A673 (cell line): ENCODE measurements at regions not wholly inside any gene's neighbourhood (a gene's known extent, or its start where the extent isn't known, plus 50 kb on each side); places are given as distances from the start of the nearest gene placed in this dataset.
"Not testable (repeated sequence)": the region's sequence is repeated elsewhere in the genome, so short reads cannot be mapped to it uniquely, and the experiment has no call there.

Experiments
- BruUV-seq: library from RNA; stranded (reverse); fragments of 400-500 nt; replicated peaks from 2 replicates; lab custom pipeline; 2021; lab: Mats Ljungman, UMichigan
- CTCF ChIA-PET: fragments of 300-600 bp; sonication (Branson Sonifier 250); formaldehyde crosslinking; loops from one replicate; lab custom pipeline; 2022; ENCODE audit warnings: antibody characterized with exemption; lab: Charles Lee
- POLR2A ChIA-PET: fragments of 300-600 bp; sonication (Branson Sonifier 250); formaldehyde crosslinking; loops from one replicate; lab custom pipeline; 2022; ENCODE audit warnings: antibody characterized with exemption; ENCODE audit not compliant: low non-redundant PET; lab: Charles Lee
- DNase-seq: peaks from one replicate; pipeline ENCODE4 v3.0.0-alpha.2; 2015; ENCODE audit warnings: low spot score
- H3K27ac ChIP-seq: fragments of 200-600 bp; sonication (generic); 2 replicates; pipeline ENCODE4 v1.5.1; 2016; ENCODE audit warnings: mixed run types, low read depth, mild to moderate bottlenecking, mixed read lengths, antibody characterized with exemption, low read length; ENCODE audit not compliant: poor library complexity, severe bottlenecking
- H3K27me3 ChIP-seq: fragments of 200-600 bp; sonication (generic); replicated peaks from 2 replicates; pipeline ENCODE4 v1.6.1; 2017; ENCODE audit warnings: mixed run types, low read depth, mild to moderate bottlenecking, mixed read lengths, antibody characterized with exemption, low read length; ENCODE audit not compliant: insufficient read depth, poor library complexity
- H3K36me3 ChIP-seq: fragments of 200-600 bp; sonication (generic); 2 replicates; pipeline ENCODE4 v1.6.1; 2016; ENCODE audit warnings: mixed run types, mild to moderate bottlenecking, mixed read lengths, antibody characterized with exemption, low read length; ENCODE audit not compliant: insufficient read depth, poor library complexity, severe bottlenecking
- H3K4me1 ChIP-seq: fragments of 200-600 bp; sonication (generic); 2 replicates; pipeline ENCODE4 v1.6.1; 2017; ENCODE audit warnings: mixed run types, mild to moderate bottlenecking, mixed read lengths, antibody characterized with exemption, low read length; ENCODE audit not compliant: insufficient read depth, poor library complexity, severe bottlenecking
- H3K4me3 ChIP-seq: fragments of 200-600 bp; sonication (generic); 2 replicates; pipeline ENCODE4 v1.5.1; 2016; ENCODE audit warnings: low read depth, mixed run types, mild to moderate bottlenecking, mixed read lengths, low read length; ENCODE audit not compliant: poor library complexity, severe bottlenecking
- H3K9me3 ChIP-seq: fragments of 200-600 bp; sonication (generic); 2 replicates; pipeline ENCODE4 v1.6.1; 2016; ENCODE audit warnings: mixed run types, low read depth, mild to moderate bottlenecking, mixed read lengths, antibody characterized with exemption, low read length; ENCODE audit not compliant: poor library complexity, severe bottlenecking
- EZH2 ChIP-seq: fragments of 200-600 bp; sonication (generic); IDR thresholded peaks from 2 replicates; pipeline ENCODE4 v1.6.1; 2017; ENCODE audit warnings: borderline replicate concordance, low read depth, mild to moderate bottlenecking, mixed read lengths, antibody characterized with exemption, low read length; ENCODE audit not compliant: poor library complexity, severe bottlenecking
- intact Hi-C: fragments of 100-400 bp; cut with micrococcal nuclease; formaldehyde crosslinking; loops from one replicate; pipeline ENCODE4 v1.10.0; 2022; ENCODE audit not compliant: unreplicated experiment
- TF ChIP-seq, protein P1 (sequence below): fragments of 300-800, 200-600 bp; sonication (generic); conservative IDR thresholded peaks from 2 replicates; pipeline ENCODE4 v1.5.1; 2017; ENCODE audit warnings: low read depth, mild to moderate bottlenecking, antibody characterized with exemption, low read length, moderate library complexity, mixed read lengths

DNA sequence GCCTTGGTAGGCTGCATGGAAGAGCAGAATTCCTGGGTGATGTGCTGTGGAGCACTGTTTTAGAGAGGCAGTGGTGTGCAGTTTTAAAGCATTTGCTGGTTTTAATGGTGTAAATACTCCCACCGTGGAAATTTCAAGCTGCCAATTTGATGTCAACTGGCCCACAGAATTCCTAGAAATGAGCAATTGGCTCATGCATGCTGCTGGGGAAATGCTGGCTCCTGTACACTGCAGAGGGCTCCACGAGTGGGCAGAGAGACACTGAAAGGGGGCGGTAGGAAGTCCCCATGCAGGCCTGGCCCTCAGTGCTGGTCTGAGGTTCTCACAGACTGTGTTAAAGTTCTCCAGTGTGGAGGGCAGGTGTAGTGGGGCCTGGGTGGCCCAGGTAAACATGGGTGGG, 99.4 kb upstream of the NTF3 start:
- Histone ChIP-seq H3K4me1 (no peaks in the 10 kb centered on the region), H3K27me3 (no peaks in the 10 kb centered on the region), H3K27ac (no peak overlapping the region), H3K4me3 (no peak overlapping the region), H3K36me3 (no peaks in the 10 kb centered on the region), H3K9me3 (no peaks in the 10 kb centered on the region)
- ChIA-PET CTCF (no interaction called here), POLR2A (no interaction called here)
- no TSS peak for BruUV-seq
- intact Hi-C loops: no loop called here
- TF ChIP-seq, protein P1, sequence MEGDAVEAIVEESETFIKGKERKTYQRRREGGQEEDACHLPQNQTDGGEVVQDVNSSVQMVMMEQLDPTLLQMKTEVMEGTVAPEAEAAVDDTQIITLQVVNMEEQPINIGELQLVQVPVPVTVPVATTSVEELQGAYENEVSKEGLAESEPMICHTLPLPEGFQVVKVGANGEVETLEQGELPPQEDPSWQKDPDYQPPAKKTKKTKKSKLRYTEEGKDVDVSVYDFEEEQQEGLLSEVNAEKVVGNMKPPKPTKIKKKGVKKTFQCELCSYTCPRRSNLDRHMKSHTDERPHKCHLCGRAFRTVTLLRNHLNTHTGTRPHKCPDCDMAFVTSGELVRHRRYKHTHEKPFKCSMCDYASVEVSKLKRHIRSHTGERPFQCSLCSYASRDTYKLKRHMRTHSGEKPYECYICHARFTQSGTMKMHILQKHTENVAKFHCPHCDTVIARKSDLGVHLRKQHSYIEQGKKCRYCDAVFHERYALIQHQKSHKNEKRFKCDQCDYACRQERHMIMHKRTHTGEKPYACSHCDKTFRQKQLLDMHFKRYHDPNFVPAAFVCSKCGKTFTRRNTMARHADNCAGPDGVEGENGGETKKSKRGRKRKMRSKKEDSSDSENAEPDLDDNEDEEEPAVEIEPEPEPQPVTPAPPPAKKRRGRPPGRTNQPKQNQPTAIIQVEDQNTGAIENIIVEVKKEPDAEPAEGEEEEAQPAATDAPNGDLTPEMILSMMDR: no peak
- no peak for TF ChIP-seq EZH2
- no peak for DNase-seq

DNA sequence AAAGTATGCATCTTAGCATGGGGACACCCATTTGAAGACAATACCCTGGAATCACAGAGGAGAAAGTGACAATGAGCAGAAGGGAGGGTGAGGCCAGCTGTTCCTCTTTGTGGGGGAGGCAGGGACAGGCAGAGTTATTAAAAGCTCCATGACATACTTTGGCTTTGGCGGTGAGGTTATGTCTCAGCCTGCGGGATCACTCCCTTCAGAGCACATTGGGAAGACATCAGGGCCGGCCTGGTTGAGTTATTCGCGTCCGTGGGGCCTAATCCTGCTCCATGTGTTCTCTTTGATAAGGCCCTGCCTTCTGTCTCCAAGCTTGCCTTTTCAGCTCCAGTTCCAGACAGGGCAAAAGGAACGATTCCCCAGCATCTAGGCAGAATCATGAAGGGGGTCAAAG, 98.8 kb upstream of the NTF3 start:
- intact Hi-C loops: no loop called here
- CTCF ChIA-PET: no interaction called here

DNA sequence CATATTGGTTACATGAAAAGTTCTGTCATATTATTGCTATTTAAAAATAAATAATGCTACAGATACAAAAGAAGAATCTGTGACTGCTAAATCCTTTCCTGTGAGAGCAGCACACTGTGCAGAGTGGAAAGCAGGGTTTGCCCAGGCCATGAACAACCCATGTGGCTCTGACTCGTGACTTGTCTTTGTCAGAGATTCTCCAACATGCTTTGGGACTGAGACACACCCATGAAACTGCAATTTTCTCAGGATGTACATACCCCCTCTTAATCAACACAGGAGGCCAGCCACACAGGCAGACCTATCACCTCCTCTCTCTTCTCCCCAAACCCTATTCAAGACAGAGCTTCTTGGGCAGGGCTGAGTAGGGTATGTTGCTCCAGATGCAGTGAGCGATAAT, 96.8 kb upstream of the NTF3 start:
- intact Hi-C loops: no loop called here
- no peak overlapping the region for H3K27ac ChIP-seq
- TF ChIP-seq, protein P1: no peak
- no peak for TF ChIP-seq EZH2
- ChIA-PET POLR2A (no interaction called here), CTCF (no interaction called here)
- no peak overlapping the region for H3K4me3 ChIP-seq
- no TSS peak for BruUV-seq
- no peaks in the 10 kb centered on the region for H3K4me1 ChIP-seq
- no peak for DNase-seq
- H3K27me3 ChIP-seq: no peaks in the 10 kb centered on the region
- no peaks in the 10 kb centered on the region for H3K36me3 ChIP-seq
- no peaks in the 10 kb centered on the region for H3K9me3 ChIP-seq

More for the DNA sequence above, 98.8 kb upstream of the NTF3 start:
- TF ChIP-seq, protein P1: no peak
- TF ChIP-seq EZH2: no peak
- Histone ChIP-seq H3K27ac (no peak overlapping the region), H3K4me3 (no peak overlapping the region), H3K4me1 (no peaks in the 10 kb centered on the region), H3K9me3 (no peaks in the 10 kb centered on the region), H3K27me3 (no peaks in the 10 kb centered on the region), H3K36me3 (no peaks in the 10 kb centered on the region)
- DNase-seq: no peak
- no TSS peak for BruUV-seq
- POLR2A ChIA-PET: no interaction called here

DNA sequence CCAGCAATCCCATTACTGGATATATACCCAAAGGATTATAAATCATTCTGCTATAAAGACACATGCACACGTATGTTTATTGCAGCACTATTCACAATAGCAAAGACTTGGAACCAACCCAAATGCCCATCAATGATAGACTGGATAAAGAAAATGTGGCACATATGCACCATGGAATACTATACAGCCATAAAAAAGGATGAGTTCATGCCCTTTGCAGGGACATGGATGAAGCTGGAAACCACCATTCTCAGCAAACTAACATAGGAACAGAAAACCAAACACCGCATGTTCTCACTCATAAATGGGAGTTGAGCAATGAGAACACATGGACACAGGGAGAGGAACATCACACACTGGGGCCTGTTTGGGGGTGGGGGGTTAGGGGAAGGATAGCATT, 90.8 kb upstream of the NTF3 start:
- H3K4me3 ChIP-seq, H3K27ac ChIP-seq, H3K27me3 ChIP-seq, DNase-seq, H3K9me3 ChIP-seq, CTCF ChIA-PET, BruUV-seq, H3K4me1 ChIP-seq, POLR2A ChIA-PET, H3K36me3 ChIP-seq, intact Hi-C loops: not testable (repeated sequence)
